IPS-18a (cell line): ENCODE measurements at regions not wholly inside any gene's neighbourhood (a gene's known extent, or its start where the extent isn't known, plus 50 kb on each side); places are given as distances from the start of the nearest gene placed in this dataset.

Experiments
- H3K27ac ChIP-seq: one replicate; pipeline ENCODE4 v1.5.1; 2013; ENCODE audit warnings: low read length
- H3K27me3 ChIP-seq: one replicate; pipeline ENCODE4 v1.6.1; 2013; ENCODE audit warnings: mild to moderate bottlenecking, low read length; ENCODE audit not compliant: control insufficient read depth, insufficient read depth
- H3K36me3 ChIP-seq: one replicate; pipeline ENCODE4 v1.6.1; 2013; ENCODE audit warnings: low read depth, low read length; ENCODE audit not compliant: control insufficient read depth
- H3K4me1 ChIP-seq: one replicate; pipeline ENCODE4 v1.6.1; 2013; ENCODE audit warnings: low read depth, low read length; ENCODE audit not compliant: control insufficient read depth
- H3K4me3 ChIP-seq: one replicate; pipeline ENCODE4 v1.5.1; 2013; ENCODE audit warnings: low read length
- H3K9ac ChIP-seq: one replicate; pipeline ENCODE4 v1.6.1; 2013; ENCODE audit warnings: mild to moderate bottlenecking, low read length, moderate library complexity
- H3K9me3 ChIP-seq: one replicate; pipeline ENCODE4 v1.6.1; 2013; ENCODE audit warnings: low read depth, low read length; ENCODE audit not compliant: control insufficient read depth

- Histone ChIP-seq H3K27ac (no peak overlapping the region), H3K4me1 (no peaks in the 10 kb centered on the region), H3K4me3 (no peak overlapping the region), H3K9ac (no peak overlapping the region), H3K9me3 (no peaks in the 10 kb centered on the region), H3K27me3 (no peaks in the 10 kb centered on the region), H3K36me3 (no peaks in the 10 kb centered on the region)
Measured at GRCh38 chr7:84610390-84610789, 415.8 kb upstream of the SEMA3A start.

GRCh38 chr7:84605301-84605700, 410.7 kb upstream of the SEMA3A start:
- Histone ChIP-seq H3K4me1 (no peaks in the 10 kb centered on the region), H3K9me3 (no peaks in the 10 kb centered on the region), H3K27ac (no peak overlapping the region), H3K27me3 (no peaks in the 10 kb centered on the region), H3K4me3 (no peak overlapping the region), H3K9ac (no peak overlapping the region), H3K36me3 (no peaks in the 10 kb centered on the region)

- no peaks in the 10 kb centered on the region for H3K27me3 ChIP-seq
- H3K4me3 ChIP-seq, result no peak overlapping the region
- no peak overlapping the region for H3K9ac ChIP-seq
- no peaks in the 10 kb centered on the region for H3K36me3 ChIP-seq
- no peak overlapping the region for H3K27ac ChIP-seq
- no peaks in the 10 kb centered on the region for H3K9me3 ChIP-seq
- H3K4me1 ChIP-seq, result no peaks in the 10 kb centered on the region
Measured at GRCh38 chr7:84603545-84603944, 409.0 kb upstream of the SEMA3A start.

- no peak overlapping the region for H3K9ac ChIP-seq
- no peaks in the 10 kb centered on the region for H3K27me3 ChIP-seq
- no peak overlapping the region for H3K27ac ChIP-seq
- no peak overlapping the region for H3K4me3 ChIP-seq
- no peaks in the 10 kb centered on the region for H3K36me3 ChIP-seq
- no peaks in the 10 kb centered on the region for H3K4me1 ChIP-seq
- H3K9me3 ChIP-seq, result no peaks in the 10 kb centered on the region
Measured at GRCh38 chr7:84595026-84595425, 400.4 kb upstream of the SEMA3A start.

GRCh38 chr7:84591897-84592296, 397.3 kb upstream of the SEMA3A start:
- Histone ChIP-seq H3K9ac (no peak overlapping the region), H3K27ac (no peak overlapping the region)

GRCh38 chr7:84589012-84589411, 394.4 kb upstream of the SEMA3A start:
- no peak overlapping the region for H3K27ac ChIP-seq
- H3K9ac ChIP-seq, result no peak overlapping the region
- no peak overlapping the region for H3K4me3 ChIP-seq
- no peaks in the 10 kb centered on the region for H3K36me3 ChIP-seq
- no peaks in the 10 kb centered on the region for H3K27me3 ChIP-seq
- H3K4me1 ChIP-seq, result no peaks in the 10 kb centered on the region
- no peaks in the 10 kb centered on the region for H3K9me3 ChIP-seq

More at GRCh38 chr7:84591897-84592296, 397.3 kb upstream of the SEMA3A start:
- no peaks in the 10 kb centered on the region for H3K9me3 ChIP-seq
- H3K27me3 ChIP-seq, result no peaks in the 10 kb centered on the region
- H3K4me1 ChIP-seq, result no peaks in the 10 kb centered on the region
- no peak overlapping the region for H3K4me3 ChIP-seq
- no peaks in the 10 kb centered on the region for H3K36me3 ChIP-seq

GRCh38 chr7:84583331-84583730, 388.7 kb upstream of the SEMA3A start:
- no peaks in the 10 kb centered on the region for H3K27me3 ChIP-seq
- H3K4me3 ChIP-seq, result no peak overlapping the region
- no peak overlapping the region for H3K9ac ChIP-seq
- no peaks in the 10 kb centered on the region for H3K4me1 ChIP-seq
- no peaks in the 10 kb centered on the region for H3K36me3 ChIP-seq
- H3K27ac ChIP-seq, result no peak overlapping the region
- H3K9me3 ChIP-seq, result no peaks in the 10 kb centered on the region

- no peaks in the 10 kb centered on the region for H3K4me1 ChIP-seq
- H3K9ac ChIP-seq, result no peak overlapping the region
- H3K36me3 ChIP-seq, result no peaks in the 10 kb centered on the region
- H3K27me3 ChIP-seq, result no peaks in the 10 kb centered on the region
- H3K9me3 ChIP-seq, result no peaks in the 10 kb centered on the region
- H3K27ac ChIP-seq, result no peak overlapping the region
- H3K4me3 ChIP-seq, result no peak overlapping the region
Measured at GRCh38 chr7:84582747-84583146, 388.2 kb upstream of the SEMA3A start.

- Histone ChIP-seq H3K27ac (no peak overlapping the region), H3K4me1 (no peaks in the 10 kb centered on the region), H3K9ac (no peak overlapping the region), H3K27me3 (no peaks in the 10 kb centered on the region), H3K36me3 (no peaks in the 10 kb centered on the region), H3K9me3 (no peaks in the 10 kb centered on the region), H3K4me3 (no peak overlapping the region)
Measured at GRCh38 chr7:84578825-84579224, 384.2 kb upstream of the SEMA3A start.

GRCh38 chr7:84568781-84569180, 374.2 kb upstream of the SEMA3A start:
- Histone ChIP-seq H3K4me1 (peaks cover 9% of the 10 kb centered on the region), H3K27me3 (no peaks in the 10 kb centered on the region), H3K9me3 (no peaks in the 10 kb centered on the region), H3K4me3 (no peak overlapping the region), H3K27ac (no peak overlapping the region), H3K36me3 (no peaks in the 10 kb centered on the region), H3K9ac (no peak overlapping the region)

GRCh38 chr7:84565345-84566074, 370.9 kb upstream of the SEMA3A start:
- Histone ChIP-seq H3K27ac (no peak overlapping the region), H3K9ac (no peak overlapping the region), H3K9me3 (no peaks in the 10 kb centered on the region), H3K27me3 (no peaks in the 10 kb centered on the region), H3K36me3 (no peaks in the 10 kb centered on the region), H3K4me3 (no peak overlapping the region), H3K4me1 (peaks cover 9% of the 10 kb centered on the region)

- H3K4me1 ChIP-seq, result peaks cover 6% of the 10 kb centered on the region
- H3K9me3 ChIP-seq, result no peaks in the 10 kb centered on the region
- no peak overlapping the region for H3K27ac ChIP-seq
- no peaks in the 10 kb centered on the region for H3K27me3 ChIP-seq
- no peak overlapping the region for H3K9ac ChIP-seq
- H3K36me3 ChIP-seq, result no peaks in the 10 kb centered on the region
- H3K4me3 ChIP-seq, result no peak overlapping the region
Measured at GRCh38 chr7:84553711-84554110, 359.1 kb upstream of the SEMA3A start.
